Progenitor cell of endocrine pancreas (in vitro differentiated cells): ENCODE measurements at regions not wholly inside any gene's neighbourhood (a gene's known extent, or its start where the extent isn't known, plus 50 kb on each side); places are given as distances from the start of the nearest gene placed in this dataset.

Source experiments
- DNase-seq: peaks from one replicate; pipeline ENCODE4 v3.0.0; 2021; ENCODE audit warnings: low spot score; ENCODE audit not compliant: unreplicated experiment
- H3K27ac Mint-ChIP-seq: 2 replicates; pipeline ENCODE4 v1.8.0; 2021; ENCODE audit warnings: mild to moderate bottlenecking, moderate library complexity, mixed read lengths
- H3K27me3 Mint-ChIP-seq: 2 replicates; pipeline ENCODE4 v1.8.0; 2021; ENCODE audit warnings: mixed read lengths
- H3K36me3 Mint-ChIP-seq: 2 replicates; pipeline ENCODE4 v1.8.0; 2022; ENCODE audit warnings: mixed read lengths; ENCODE audit not compliant: insufficient read depth
- H3K4me1 Mint-ChIP-seq: 2 replicates; pipeline ENCODE4 v1.8.0; 2021; ENCODE audit warnings: low read depth, mixed read lengths
- H3K4me3 Mint-ChIP-seq: 2 replicates; pipeline ENCODE4 v1.8.0; 2021; ENCODE audit warnings: low read depth, mild to moderate bottlenecking, moderate library complexity, mixed read lengths
- H3K9me3 Mint-ChIP-seq: 2 replicates; pipeline ENCODE4 v1.8.0; 2021; ENCODE audit warnings: low read depth, mixed read lengths
- CTCF ChIP-seq: fragments of 200-600 bp; sonication (generic); IDR thresholded peaks from one replicate; pipeline ENCODE4 v1.5.0; 2021; ENCODE audit warnings: antibody characterized with exemption, mild to moderate bottlenecking; ENCODE audit not compliant: unreplicated experiment

- peaks cover 11% of the 10 kb centered on the region for H3K27me3 Mint-ChIP-seq
- H3K4me3 Mint-ChIP-seq = no peak overlapping the region
- H3K36me3 Mint-ChIP-seq = peaks cover 3% of the 10 kb centered on the region
- H3K27ac Mint-ChIP-seq = no peak overlapping the region
- DNase-seq = no peak
- TF ChIP-seq CTCF = no peak
- H3K9me3 Mint-ChIP-seq = peaks cover 4% of the 10 kb centered on the region
- peaks cover 6% of the 10 kb centered on the region for H3K4me1 Mint-ChIP-seq
Measured at GRCh38 chr11:134527382-134528243, 115.6 kb upstream of the B3GAT1 start.

- H3K27me3 Mint-ChIP-seq = peaks cover 12% of the 10 kb centered on the region
- H3K36me3 Mint-ChIP-seq = peaks cover 3% of the 10 kb centered on the region
- H3K4me3 Mint-ChIP-seq = no peak overlapping the region
- peaks cover 4% of the 10 kb centered on the region for H3K9me3 Mint-ChIP-seq
- TF ChIP-seq CTCF = no peak
- DNase-seq = no peak
- H3K27ac Mint-ChIP-seq = no peak overlapping the region
- H3K4me1 Mint-ChIP-seq = peaks cover 12% of the 10 kb centered on the region
Measured at GRCh38 chr11:134524896-134525845, 113.1 kb upstream of the B3GAT1 start.

GRCh38 chr11:134524201-134524600 lies 112.2 kb upstream of the B3GAT1 start:
- Mint-ChIP-seq H3K9me3 (peaks cover 4% of the 10 kb centered on the region), H3K27me3 (peaks cover 14% of the 10 kb centered on the region), H3K4me1 (peaks cover 12% of the 10 kb centered on the region), H3K4me3 (no peak overlapping the region), H3K27ac (no peak overlapping the region), H3K36me3 (peaks cover 3% of the 10 kb centered on the region)
- DNase-seq = no peak
- no peak for TF ChIP-seq CTCF

- peaks cover 4% of the 10 kb centered on the region for H3K9me3 Mint-ChIP-seq
- no peak for DNase-seq
- no peak for TF ChIP-seq CTCF
- peaks cover 12% of the 10 kb centered on the region for H3K4me1 Mint-ChIP-seq
- H3K36me3 Mint-ChIP-seq = peaks cover 3% of the 10 kb centered on the region
- peaks cover 20% of the 10 kb centered on the region for H3K27me3 Mint-ChIP-seq
- peak overlapping the region; percentile 80 for H3K27ac Mint-ChIP-seq
- no peak overlapping the region for H3K4me3 Mint-ChIP-seq
Measured at GRCh38 chr11:134522782-134523570, 110.9 kb upstream of the B3GAT1 start.
